A673 (cell line): ENCODE measurements at regions not wholly inside any gene's neighbourhood (a gene's known extent, or its start where the extent isn't known, plus 50 kb on each side); places are given as distances from the start of the nearest gene placed in this dataset.

Experiments
- BruUV-seq: library from RNA; stranded (reverse); fragments of 400-500 nt; replicated peaks from 2 replicates; lab custom pipeline; 2021; lab: Mats Ljungman, UMichigan
- CTCF ChIA-PET: fragments of 300-600 bp; sonication (Branson Sonifier 250); formaldehyde crosslinking; loops from one replicate; lab custom pipeline; 2022; ENCODE audit warnings: antibody characterized with exemption; lab: Charles Lee
- POLR2A ChIA-PET: fragments of 300-600 bp; sonication (Branson Sonifier 250); formaldehyde crosslinking; loops from one replicate; lab custom pipeline; 2022; ENCODE audit warnings: antibody characterized with exemption; ENCODE audit not compliant: low non-redundant PET; lab: Charles Lee
- DNase-seq: peaks from one replicate; pipeline ENCODE4 v3.0.0-alpha.2; 2015; ENCODE audit warnings: low spot score
- H3K27ac ChIP-seq: fragments of 200-600 bp; sonication (generic); 2 replicates; pipeline ENCODE4 v1.5.1; 2016; ENCODE audit warnings: mixed run types, low read depth, mild to moderate bottlenecking, mixed read lengths, antibody characterized with exemption, low read length; ENCODE audit not compliant: poor library complexity, severe bottlenecking
- H3K27me3 ChIP-seq: fragments of 200-600 bp; sonication (generic); replicated peaks from 2 replicates; pipeline ENCODE4 v1.6.1; 2017; ENCODE audit warnings: mixed run types, low read depth, mild to moderate bottlenecking, mixed read lengths, antibody characterized with exemption, low read length; ENCODE audit not compliant: insufficient read depth, poor library complexity
- H3K36me3 ChIP-seq: fragments of 200-600 bp; sonication (generic); 2 replicates; pipeline ENCODE4 v1.6.1; 2016; ENCODE audit warnings: mixed run types, mild to moderate bottlenecking, mixed read lengths, antibody characterized with exemption, low read length; ENCODE audit not compliant: insufficient read depth, poor library complexity, severe bottlenecking
- H3K4me1 ChIP-seq: fragments of 200-600 bp; sonication (generic); 2 replicates; pipeline ENCODE4 v1.6.1; 2017; ENCODE audit warnings: mixed run types, mild to moderate bottlenecking, mixed read lengths, antibody characterized with exemption, low read length; ENCODE audit not compliant: insufficient read depth, poor library complexity, severe bottlenecking
- H3K4me3 ChIP-seq: fragments of 200-600 bp; sonication (generic); 2 replicates; pipeline ENCODE4 v1.5.1; 2016; ENCODE audit warnings: low read depth, mixed run types, mild to moderate bottlenecking, mixed read lengths, low read length; ENCODE audit not compliant: poor library complexity, severe bottlenecking
- H3K9me3 ChIP-seq: fragments of 200-600 bp; sonication (generic); 2 replicates; pipeline ENCODE4 v1.6.1; 2016; ENCODE audit warnings: mixed run types, low read depth, mild to moderate bottlenecking, mixed read lengths, antibody characterized with exemption, low read length; ENCODE audit not compliant: poor library complexity, severe bottlenecking
- CTCF ChIP-seq: fragments of 300-800, 200-600 bp; sonication (generic); conservative IDR thresholded peaks from 2 replicates; pipeline ENCODE4 v1.5.1; 2017; ENCODE audit warnings: low read depth, mild to moderate bottlenecking, antibody characterized with exemption, low read length, moderate library complexity, mixed read lengths
- EZH2 ChIP-seq: fragments of 200-600 bp; sonication (generic); IDR thresholded peaks from 2 replicates; pipeline ENCODE4 v1.6.1; 2017; ENCODE audit warnings: borderline replicate concordance, low read depth, mild to moderate bottlenecking, mixed read lengths, antibody characterized with exemption, low read length; ENCODE audit not compliant: poor library complexity, severe bottlenecking
- intact Hi-C: fragments of 100-400 bp; cut with micrococcal nuclease; formaldehyde crosslinking; loops from one replicate; pipeline ENCODE4 v1.10.0; 2022; ENCODE audit not compliant: unreplicated experiment

DNA sequence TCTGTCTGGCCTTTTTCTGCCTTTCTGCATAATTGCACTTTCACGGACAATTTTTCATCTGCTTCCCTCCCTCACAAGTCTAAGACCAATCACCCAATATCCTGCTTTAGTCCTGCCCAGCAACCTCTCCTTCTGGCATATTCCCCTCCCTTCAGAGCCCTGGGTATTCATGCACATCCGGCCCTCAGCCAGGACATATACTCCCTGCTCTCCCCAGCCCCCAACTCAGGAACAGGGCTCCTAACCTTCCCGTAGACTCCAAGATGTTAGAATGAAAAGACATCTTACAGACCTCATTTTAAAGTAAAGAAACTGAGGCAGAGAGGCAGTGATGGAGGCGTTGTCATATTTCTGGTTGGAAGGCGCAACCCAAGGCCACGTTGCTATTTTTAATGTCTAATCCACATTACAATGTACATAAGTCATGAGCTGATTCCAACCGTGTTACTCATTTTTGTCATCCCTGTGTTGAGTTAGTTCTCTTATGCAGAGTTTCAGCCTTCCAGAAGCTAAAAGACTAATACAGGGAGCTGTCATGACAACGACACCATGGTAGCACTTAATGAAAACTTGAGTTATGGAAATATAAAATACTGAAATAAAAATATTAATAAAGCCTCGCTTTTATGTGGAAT, 209.2 kb downstream of the TSHZ3 start:
- ChIA-PET POLR2A (no interaction called here), CTCF (interaction anchor here (1.4 kb wide), 1 partner anchor 85 kb away, joined by 21 read pairs; no protein-coding TSS in a partner anchor)
- no peaks in the 10 kb centered on the region for H3K36me3 ChIP-seq
- no peak overlapping the region for H3K4me3 ChIP-seq
- TF ChIP-seq EZH2 (no peak), CTCF (no peak)
- H3K27me3 ChIP-seq, result no peaks in the 10 kb centered on the region
- intact Hi-C loops, result loop anchor here (5.0 to 10.0 kb wide), 2 partner anchors 358 to 455 kb away; no protein-coding TSS in a partner anchor
- no TSS peak for BruUV-seq
- H3K9me3 ChIP-seq, result no peaks in the 10 kb centered on the region
- peak; percentile 9 for DNase-seq
- H3K27ac ChIP-seq, result no peak overlapping the region
- H3K4me1 ChIP-seq, result peaks cover 15% of the 10 kb centered on the region

GRCh38 chr19:31138077-31138476, 211.2 kb downstream of the TSHZ3 start:
- ChIA-PET CTCF (no interaction called here), POLR2A (no interaction called here)
- Histone ChIP-seq H3K4me3 (no peak overlapping the region), H3K4me1 (peaks cover 15% of the 10 kb centered on the region), H3K36me3 (no peaks in the 10 kb centered on the region), H3K9me3 (no peaks in the 10 kb centered on the region), H3K27ac (no peak overlapping the region), H3K27me3 (no peaks in the 10 kb centered on the region)
- intact Hi-C loops, result no loop called here
- BruUV-seq, result no TSS peak
- no peak for TF ChIP-seq EZH2
- TF ChIP-seq CTCF, result no peak
- DNase-seq, result no peak

DNA sequence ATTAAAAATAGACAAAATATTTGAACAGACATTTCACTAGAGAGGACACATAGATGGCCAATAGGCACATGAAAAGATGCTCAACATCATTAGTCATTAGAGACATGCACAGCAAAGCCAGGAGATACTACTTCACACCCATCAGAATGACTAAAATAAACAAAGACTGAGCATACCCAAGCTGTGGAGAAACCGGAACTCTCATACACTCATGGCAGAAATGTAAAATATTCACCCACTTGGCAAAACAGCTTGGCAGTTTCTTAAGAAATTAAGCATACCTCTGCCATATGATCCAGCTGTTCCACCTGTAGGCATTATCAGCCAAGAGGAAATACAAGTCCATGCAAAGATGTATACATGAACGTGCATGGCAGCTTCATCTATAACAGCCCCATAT, 213.4 kb downstream of the TSHZ3 start:
- Histone ChIP-seq H3K36me3 (no peaks in the 10 kb centered on the region), H3K27ac (no peak overlapping the region), H3K9me3 (no peaks in the 10 kb centered on the region), H3K4me3 (no peak overlapping the region), H3K4me1 (peaks cover 17% of the 10 kb centered on the region), H3K27me3 (no peaks in the 10 kb centered on the region)
- intact Hi-C loops, result no loop called here
- POLR2A ChIA-PET, result no interaction called here
- no TSS peak for BruUV-seq
- CTCF ChIA-PET, result no interaction called here
- TF ChIP-seq EZH2 (no peak), CTCF (no peak)
- DNase-seq, result no peak
